Ovary (tissue), 3 donors: ENCODE measurements at regions not wholly inside any gene's neighbourhood (a gene's known extent, or its start where the extent isn't known, plus 50 kb on each side); places are given as distances from the start of the nearest gene placed in this dataset.

Experiments used
- CTCF ChIP-seq, 3 donors: fragments of 450-650 bp in 2 of 3; fragments of 200-600 bp in 1 of 3; IDR thresholded peaks; one replicate each; pipeline versions ENCODE4 v1.5.1 to v1.8.0; 2016 to 2022; ENCODE audit warnings: antibody characterized with exemption in 3 of 3, mild to moderate bottlenecking in 1 of 3
- POLR2A ChIP-seq: fragments of 450-650 bp; IDR thresholded peaks from one replicate; pipeline ENCODE4 v1.6.1; 2017; ENCODE audit warnings: antibody characterized with exemption, mild to moderate bottlenecking, moderate library complexity
- donor health status: DM: no; HTN: no; CAD: no.

DNA sequence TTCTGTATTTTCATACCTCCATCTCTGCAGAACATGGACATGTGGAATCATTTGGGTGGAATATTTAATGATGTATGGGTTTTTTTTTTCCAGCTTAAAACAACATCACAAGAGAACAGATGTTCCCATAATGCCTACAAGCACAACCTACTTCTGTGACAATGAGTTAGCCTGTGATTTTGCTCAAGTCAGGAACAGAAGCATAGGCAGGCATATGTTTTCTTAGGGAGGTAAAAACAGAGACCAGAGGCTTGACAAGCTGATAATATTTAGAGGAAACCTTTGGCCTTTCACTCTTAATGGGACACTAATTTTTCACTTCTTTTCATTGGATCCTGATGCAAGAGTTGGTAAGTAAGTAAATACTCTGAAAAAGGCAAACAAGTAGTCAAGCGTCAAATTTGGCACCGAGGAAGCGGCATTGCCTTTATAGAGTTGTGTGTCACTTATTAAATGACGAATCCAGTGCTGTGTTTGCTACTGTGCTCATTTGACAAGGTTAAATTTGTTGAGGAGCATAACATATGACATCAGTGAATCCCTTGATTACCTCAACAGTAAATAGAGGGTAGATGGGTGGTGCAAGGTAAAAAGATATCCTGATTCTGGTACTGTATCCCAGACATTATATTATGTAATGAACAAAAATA, 66.7 kb upstream of the RBMS3 start:
- TF ChIP-seq POLR2A (no peak), CTCF (IDR thresholded peaks at IDR 0.05) (no peak)
